GM21529 (cell line): ENCODE measurements at regions not wholly inside any gene's neighbourhood (a gene's known extent, or its start where the extent isn't known, plus 50 kb on each side); places are given as distances from the start of the nearest gene placed in this dataset.
"Not testable (repeated sequence)": the region's sequence is repeated elsewhere in the genome, so short reads cannot be mapped to it uniquely, and the experiment has no call there.

ENCODE experiments used
- ATAC-seq: cut with Tn5 transposase; IDR thresholded peaks from one replicate; pipeline ENCODE4 v1.9.1; 2021; ENCODE audit not compliant: unreplicated experiment

- no peak for ATAC-seq
Measured at GRCh38 chr1:238672262-238672661, 714.1 kb upstream of the CHRM3 start.

- ATAC-seq, result no peak
Measured at GRCh38 chr1:238664139-238664538, 722.2 kb upstream of the CHRM3 start.

- no peak for ATAC-seq
Measured at GRCh38 chr1:238660849-238661248, 725.5 kb upstream of the CHRM3 start.

GRCh38 chr1:238658763-238659162 lies 727.6 kb upstream of the CHRM3 start:
- no peak for ATAC-seq

- no peak for ATAC-seq
Measured at GRCh38 chr1:238653693-238654321, 732.6 kb upstream of the CHRM3 start.

- ATAC-seq, result no peak
Measured at GRCh38 chr1:238652346-238652968, 733.9 kb upstream of the CHRM3 start.

GRCh38 chr1:238649200-238649599 lies 737.2 kb upstream of the CHRM3 start:
- no peak for ATAC-seq

- no peak for ATAC-seq
Measured at GRCh38 chr1:238648751-238649150, 737.6 kb upstream of the CHRM3 start.

- ATAC-seq, result no peak
Measured at GRCh38 chr1:238648296-238648695, 738.1 kb upstream of the CHRM3 start.

GRCh38 chr1:238647877-238648276 lies 738.5 kb upstream of the CHRM3 start:
- no peak for ATAC-seq

- no peak for ATAC-seq
Measured at GRCh38 chr1:238642231-238642630, 744.1 kb upstream of the CHRM3 start.

GRCh38 chr1:238639861-238640260 lies 746.5 kb upstream of the CHRM3 start:
- no peak for ATAC-seq

GRCh38 chr1:238628110-238628509 lies 737.4 kb upstream of the ZP4 start:
- ATAC-seq, result no peak

- ATAC-seq, result no peak
Measured at GRCh38 chr1:238624776-238625175, 734.1 kb upstream of the ZP4 start.

GRCh38 chr1:238621405-238621804 lies 730.7 kb upstream of the ZP4 start:
- ATAC-seq, result no peak

GRCh38 chr1:238619652-238620051 lies 728.9 kb upstream of the ZP4 start:
- no peak for ATAC-seq

- no peak for ATAC-seq
Measured at GRCh38 chr1:238611406-238611805, 720.7 kb upstream of the ZP4 start.

- no peak for ATAC-seq
Measured at GRCh38 chr1:238608144-238608543, 717.4 kb upstream of the ZP4 start.

- no peak for ATAC-seq
Measured at GRCh38 chr1:238606896-238607295, 716.2 kb upstream of the ZP4 start.

- ATAC-seq, result no peak
Measured at GRCh38 chr1:238606457-238606856, 715.7 kb upstream of the ZP4 start.

- no peak for ATAC-seq
Measured at GRCh38 chr1:238604357-238604756, 713.6 kb upstream of the ZP4 start.

GRCh38 chr1:238601604-238602003 lies 710.9 kb upstream of the ZP4 start:
- ATAC-seq, result not testable (repeated sequence)

GRCh38 chr1:238596703-238597102 lies 706.0 kb upstream of the ZP4 start:
- no peak for ATAC-seq
